GM20000 (cell line): ENCODE measurements at regions not wholly inside any gene's neighbourhood (a gene's known extent, or its start where the extent isn't known, plus 50 kb on each side); places are given as distances from the start of the nearest gene placed in this dataset.
"Not testable (repeated sequence)": the region's sequence is repeated elsewhere in the genome, so short reads cannot be mapped to it uniquely, and the experiment has no call there.

ENCODE experiments used
- DNase-seq: peaks from one replicate; pipeline ENCODE4 v3.0.0; 2012; ENCODE audit warnings: low spot score
- TF ChIP-seq, protein P1 (sequence below): IDR thresholded peaks from 2 replicates; pipeline ENCODE4 v1.5.1; 2012; ENCODE audit warnings: mild to moderate bottlenecking, control low read depth; ENCODE audit errors: extremely low read depth, missing control alignments

- DNase-seq: no peak
- TF ChIP-seq, protein P1, sequence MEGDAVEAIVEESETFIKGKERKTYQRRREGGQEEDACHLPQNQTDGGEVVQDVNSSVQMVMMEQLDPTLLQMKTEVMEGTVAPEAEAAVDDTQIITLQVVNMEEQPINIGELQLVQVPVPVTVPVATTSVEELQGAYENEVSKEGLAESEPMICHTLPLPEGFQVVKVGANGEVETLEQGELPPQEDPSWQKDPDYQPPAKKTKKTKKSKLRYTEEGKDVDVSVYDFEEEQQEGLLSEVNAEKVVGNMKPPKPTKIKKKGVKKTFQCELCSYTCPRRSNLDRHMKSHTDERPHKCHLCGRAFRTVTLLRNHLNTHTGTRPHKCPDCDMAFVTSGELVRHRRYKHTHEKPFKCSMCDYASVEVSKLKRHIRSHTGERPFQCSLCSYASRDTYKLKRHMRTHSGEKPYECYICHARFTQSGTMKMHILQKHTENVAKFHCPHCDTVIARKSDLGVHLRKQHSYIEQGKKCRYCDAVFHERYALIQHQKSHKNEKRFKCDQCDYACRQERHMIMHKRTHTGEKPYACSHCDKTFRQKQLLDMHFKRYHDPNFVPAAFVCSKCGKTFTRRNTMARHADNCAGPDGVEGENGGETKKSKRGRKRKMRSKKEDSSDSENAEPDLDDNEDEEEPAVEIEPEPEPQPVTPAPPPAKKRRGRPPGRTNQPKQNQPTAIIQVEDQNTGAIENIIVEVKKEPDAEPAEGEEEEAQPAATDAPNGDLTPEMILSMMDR: no peak
Observed at GRCh38 chr3:6421666-6422445, 439.1 kb upstream of the GRM7 start.

- TF ChIP-seq, protein P1: no peak
- DNase-seq: no peak
Observed at GRCh38 chr3:6425289-6425820, 435.6 kb upstream of the GRM7 start.

- not testable (repeated sequence) for DNase-seq
Observed at GRCh38 chr3:6428276-6428675, 432.6 kb upstream of the GRM7 start.

DNA sequence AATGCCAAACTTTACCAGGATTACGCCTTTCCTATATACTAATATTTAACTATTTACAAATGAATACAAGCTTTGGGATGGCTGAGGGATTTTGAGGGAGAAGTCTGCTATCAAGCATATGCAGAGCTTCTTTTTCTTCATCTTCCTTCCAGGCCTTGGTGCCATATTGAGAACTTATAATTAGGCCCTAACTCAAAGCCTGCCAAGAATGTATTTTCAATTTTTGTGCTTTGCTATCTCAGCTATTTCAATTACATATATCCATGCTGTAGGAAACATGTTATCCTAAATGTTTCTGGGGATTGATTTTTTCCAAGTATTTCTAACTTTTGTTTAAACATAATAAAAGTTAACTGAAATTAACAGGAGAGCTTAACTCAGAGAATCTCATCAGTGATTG lies 425.0 kb upstream of the GRM7 start:
- TF ChIP-seq, protein P1: no peak
- no peak for DNase-seq

DNA sequence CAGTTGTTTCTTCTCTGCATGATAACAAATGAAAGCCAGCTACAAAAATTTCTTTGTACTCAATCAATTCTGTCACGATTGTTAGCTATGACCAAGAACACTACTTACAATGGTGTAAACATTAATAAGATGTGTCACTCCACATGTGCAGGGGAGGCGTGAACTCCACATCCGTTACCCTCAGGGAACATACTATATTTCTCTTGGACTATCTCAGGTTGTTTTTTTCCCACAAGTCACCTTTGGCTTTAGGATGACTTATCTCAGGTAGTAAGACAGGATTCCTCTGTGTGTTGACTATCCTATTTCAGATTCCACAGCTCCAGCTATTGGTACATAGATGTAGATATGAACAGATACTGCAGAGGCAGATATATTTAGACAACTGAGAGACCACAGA lies 423.3 kb upstream of the GRM7 start:
- TF ChIP-seq, protein P1: no peak

GRCh38 chr3:6438031-6438430 lies 422.9 kb upstream of the GRM7 start:
- no peak for DNase-seq
- TF ChIP-seq, protein P1: no peak

More for the DNA sequence above, 423.3 kb upstream of the GRM7 start:
- no peak for DNase-seq

- TF ChIP-seq, protein P1: no peak
- no peak for DNase-seq
Observed at GRCh38 chr3:6439226-6439625, 421.7 kb upstream of the GRM7 start.

GRCh38 chr3:6439824-6440223 lies 421.1 kb upstream of the GRM7 start:
- TF ChIP-seq, protein P1: no peak
- no peak for DNase-seq
